Tibial nerve (tissue), 4 donors: ENCODE measurements at regions not wholly inside any gene's neighbourhood (a gene's known extent, or its start where the extent isn't known, plus 50 kb on each side); places are given as distances from the start of the nearest gene placed in this dataset.
"Not testable (repeated sequence)": the region's sequence is repeated elsewhere in the genome, so short reads cannot be mapped to it uniquely, and the experiment has no call there.

Experiments
- DNase-seq, 2 donors: peaks; one replicate each; pipeline ENCODE4 v3.0.0-alpha.2; 2019; ENCODE audit warnings: low spot score in 2 of 2
- H3K27ac ChIP-seq, 4 donors: fragments of 200-600 bp; sonication (generic) in 3 of 4; one replicate each; pipeline ENCODE4 v1.5.1; 2017 to 2019; ENCODE audit warnings: mild to moderate bottlenecking in 1 of 4
- H3K27me3 ChIP-seq, 2 donors: fragments of 200-600 bp; sonication (generic) in 1 of 2; one replicate each; pipeline versions ENCODE4 v1.5.1 to v1.6.0; 2017 to 2019
- H3K36me3 ChIP-seq, 3 donors: fragments of 200-600 bp; sonication (generic); one replicate each; pipeline ENCODE4 v1.5.1; 2018 to 2019
- H3K4me1 ChIP-seq, 4 donors: fragments of 200-600 bp; sonication (generic) in 3 of 4; one replicate each; pipeline ENCODE4 v1.5.1; 2017 to 2019
- H3K4me3 ChIP-seq, 4 donors: fragments of 200-600 bp; sonication (generic) in 3 of 4; one replicate each; pipeline ENCODE4 v1.5.1; 2017 to 2019; ENCODE audit warnings: mild to moderate bottlenecking in 1 of 4, moderate library complexity in 1 of 4
- H3K9me3 ChIP-seq, 4 donors: fragments of 200-600 bp; sonication (generic) in 3 of 4; one replicate each; pipeline ENCODE4 v1.5.1; 2017 to 2019
- CTCF ChIP-seq, 5 experiments: fragments of 200-600 bp in 3 of 5; fragments of 450-650 bp in 2 of 5; sonication (generic) in 3 of 5; IDR thresholded peaks; one replicate each; pipeline ENCODE4 v1.5.1; 2016 to 2019; ENCODE audit warnings: antibody characterized with exemption in 5 of 5, mild to moderate bottlenecking in 3 of 5, moderate library complexity in 2 of 5
- EP300 ChIP-seq, 2 donors: sonication (generic); formaldehyde crosslinking; IDR thresholded peaks; one replicate each; pipeline ENCODE4 v1.6.1; 2017; ENCODE audit warnings: antibody characterized with exemption in 2 of 2, mild to moderate bottlenecking in 1 of 2
- POLR2A ChIP-seq, 2 donors: fragments of 450-650 bp; IDR thresholded peaks; one replicate each; pipeline ENCODE4 v1.6.1; 2017; ENCODE audit warnings: antibody characterized with exemption in 2 of 2, mild to moderate bottlenecking in 2 of 2, moderate library complexity in 2 of 2
- WGBS, 2 donors: methylation state at CpG; one replicate each; pipeline ENCODE4 v1.1.5; 2018; 5-methylcytosine and 5-hydroxymethylcytosine counted together

GRCh38 chr4:66956426-66956825 lies 588.9 kb downstream of the CENPC start:
- Histone ChIP-seq H3K4me1 (no peaks in the 10 kb centered on the region), H3K27ac (no peak overlapping the region), H3K9me3 (no peaks in the 10 kb centered on the region), H3K27me3 (no peaks in the 10 kb centered on the region), H3K4me3 (no peak overlapping the region), H3K36me3 (no peaks in the 10 kb centered on the region)
- 92 to 93% methylated on average over 6 of the region's 6 CpGs for WGBS, 2 donors
- TF ChIP-seq CTCF (IDR thresholded peaks at IDR 0.05) (no peak), EP300 (IDR thresholded peaks at IDR 0.05) (no peak), POLR2A (IDR thresholded peaks at IDR 0.05) (no peak)
- no peak for DNase-seq

GRCh38 chr4:66955784-66956183 lies 589.5 kb downstream of the CENPC start:
- no peaks in the 10 kb centered on the region for H3K36me3 ChIP-seq
- no peak for DNase-seq
- WGBS, 2 donors, result 89 to 91% methylated on average over 3 of the region's 3 CpGs
- H3K4me3 ChIP-seq, result no peak overlapping the region
- no peak for TF ChIP-seq CTCF (IDR thresholded peaks at IDR 0.05)
- no peak for TF ChIP-seq EP300 (IDR thresholded peaks at IDR 0.05)
- no peak for TF ChIP-seq POLR2A (IDR thresholded peaks at IDR 0.05)
- H3K4me1 ChIP-seq, result no peaks in the 10 kb centered on the region
- H3K9me3 ChIP-seq, result no peaks in the 10 kb centered on the region
- no peak overlapping the region for H3K27ac ChIP-seq
- H3K27me3 ChIP-seq, result no peaks in the 10 kb centered on the region

GRCh38 chr4:66949419-66949818 lies 595.9 kb downstream of the CENPC start:
- WGBS, 2 donors, result 33 to 34% methylated on average over 1 of the region's 1 CpG
- Histone ChIP-seq H3K9me3 (no peaks in the 10 kb centered on the region), H3K4me3 (no peak overlapping the region), H3K36me3 (no peaks in the 10 kb centered on the region), H3K27ac (no peak overlapping the region), H3K4me1 (no peaks in the 10 kb centered on the region), H3K27me3 (no peaks in the 10 kb centered on the region)
- no peak for DNase-seq
- TF ChIP-seq POLR2A (IDR thresholded peaks at IDR 0.05) (no peak), EP300 (IDR thresholded peaks at IDR 0.05) (no peak), CTCF (IDR thresholded peaks at IDR 0.05) (no peak)

- WGBS, 2 donors, result 81 to 95% methylated on average over 1 of the region's 1 CpG
- no peak for DNase-seq
Measured at GRCh38 chr4:66946761-66947160, 598.5 kb downstream of the CENPC start.

GRCh38 chr4:66943112-66943511 lies 602.2 kb downstream of the CENPC start:
- H3K27ac ChIP-seq, result no peak overlapping the region
- WGBS, 2 donors, result 82 to 87% methylated on average over 4 of the region's 4 CpGs
- H3K27me3 ChIP-seq, result no peaks in the 10 kb centered on the region
- H3K4me3 ChIP-seq, result no peak overlapping the region
- peak in 1 of 2 donors; percentile 53 for TF ChIP-seq EP300 (IDR thresholded peaks at IDR 0.05)
- TF ChIP-seq POLR2A (IDR thresholded peaks at IDR 0.05), result no peak
- no peak for TF ChIP-seq CTCF (IDR thresholded peaks at IDR 0.05)
- no peaks in the 10 kb centered on the region for H3K36me3 ChIP-seq
- H3K9me3 ChIP-seq, result no peaks in the 10 kb centered on the region
- no peak for DNase-seq
- H3K4me1 ChIP-seq, result no peaks in the 10 kb centered on the region

More at GRCh38 chr4:66946761-66947160, 598.5 kb downstream of the CENPC start:
- Histone ChIP-seq H3K4me3 (no peak overlapping the region), H3K4me1 (no peaks in the 10 kb centered on the region), H3K27ac (no peak overlapping the region), H3K27me3 (no peaks in the 10 kb centered on the region), H3K36me3 (no peaks in the 10 kb centered on the region), H3K9me3 (no peaks in the 10 kb centered on the region)
- TF ChIP-seq EP300 (IDR thresholded peaks at IDR 0.05), result no peak
- TF ChIP-seq POLR2A (IDR thresholded peaks at IDR 0.05), result no peak
- no peak for TF ChIP-seq CTCF (IDR thresholded peaks at IDR 0.05)

GRCh38 chr4:66931981-66932380 lies 613.3 kb downstream of the CENPC start:
- not testable (repeated sequence) for H3K4me1 ChIP-seq, H3K9me3 ChIP-seq, H3K27ac ChIP-seq, H3K36me3 ChIP-seq, DNase-seq, H3K27me3 ChIP-seq, H3K4me3 ChIP-seq
- WGBS, 2 donors, result 92 to 99% methylated on average over 3 of the region's 3 CpGs
